ENCODE measurements at regions not wholly inside any gene's neighbourhood (a gene's known extent, or its start where the extent isn't known, plus 50 kb on each side); places are given as distances from the start of the nearest gene placed in this dataset.

GRCh38 chr10:31650010-31650409 lies 278.6 kb downstream of the ARHGAP12 start:
- TF ChIP-seq CTCF (conservative IDR thresholded peaks at IDR 0.05; ENCODE audit: low read depth, low read length) (no peak), EZH2phosphoT487 (IDR thresholded peaks at IDR 0.05; ENCODE audit: borderline replicate concordance, low read length) (no peak)

Measured in PC-3 (cell line).